ENCODE measurements at regions not wholly inside any gene's neighbourhood (a gene's known extent, or its start where the extent isn't known, plus 50 kb on each side); places are given as distances from the start of the nearest gene placed in this dataset.

- TF ChIP-seq CTCF (IDR thresholded peaks at IDR 0.05; ENCODE audit: low read length) (no peak), EZH2 (IDR thresholded peaks at IDR 0.05; ENCODE audit: borderline replicate concordance, low read length) (no peak)
Observed at GRCh38 chr18:50446629-50447028, 71.8 kb downstream of the SKA1 start.

All from OCI-LY1 (cell line).